Vagina (tissue), 2 donors: ENCODE measurements at regions not wholly inside any gene's neighbourhood (a gene's known extent, or its start where the extent isn't known, plus 50 kb on each side); places are given as distances from the start of the nearest gene placed in this dataset.

ENCODE experiments used
- DNase-seq, 2 donors: peaks; one replicate each; pipeline ENCODE4 v3.0.0-alpha.2; 2017; ENCODE audit errors: extremely low spot score in 2 of 2
- H3K27ac ChIP-seq: fragments of 200-600 bp; sonication (generic); one replicate; pipeline ENCODE4 v1.5.1; 2019
- H3K27me3 ChIP-seq: fragments of 200-600 bp; sonication (generic); one replicate; pipeline ENCODE4 v1.5.1; 2019
- H3K36me3 ChIP-seq, 2 donors: fragments of 200-600 bp; sonication (generic); one replicate each; pipeline ENCODE4 v1.5.1; 2017 to 2019
- H3K4me1 ChIP-seq: fragments of 200-600 bp; sonication (generic); one replicate; pipeline ENCODE4 v1.5.1; 2019
- H3K4me3 ChIP-seq, 2 donors: fragments of 200-600 bp; sonication (generic); 1 replicate in 1 of 2; 2 replicates in 1 of 2; pipeline ENCODE4 v1.5.1; 2016 to 2019
- H3K9me3 ChIP-seq: fragments of 200-600 bp; sonication (generic); one replicate; pipeline ENCODE4 v1.5.1; 2019
- POLR2A ChIP-seq, 2 donors: fragments of 450-650 bp; IDR thresholded peaks; one replicate each; pipeline ENCODE4 v1.6.1; 2017; ENCODE audit warnings: antibody characterized with exemption in 2 of 2, mild to moderate bottlenecking in 2 of 2, moderate library complexity in 2 of 2
- POLR2AphosphoS5 ChIP-seq, 2 donors: sonication (generic); formaldehyde crosslinking; IDR thresholded peaks; one replicate each; pipeline ENCODE4 v1.9.0; 2017; ENCODE audit warnings: antibody characterized with exemption in 2 of 2, mild to moderate bottlenecking in 2 of 2, low read depth in 1 of 2; ENCODE audit not compliant: insufficient read depth in 1 of 2
- intact Hi-C: fragments of 100-400 bp; cut with DNase I; formaldehyde crosslinking; loops from one replicate; pipeline ENCODE4 v1.15.1; 2023
- TF ChIP-seq, protein P1 (sequence below), 3 experiments: fragments of 450-650 bp in 2 of 3; fragments of 200-600 bp in 1 of 3; sonication (generic) in 1 of 3; IDR thresholded peaks; one replicate each; pipeline ENCODE4 v1.5.1; 2017 to 2019; ENCODE audit warnings: antibody characterized with exemption in 3 of 3, mild to moderate bottlenecking in 2 of 3, moderate library complexity in 2 of 3

DNA sequence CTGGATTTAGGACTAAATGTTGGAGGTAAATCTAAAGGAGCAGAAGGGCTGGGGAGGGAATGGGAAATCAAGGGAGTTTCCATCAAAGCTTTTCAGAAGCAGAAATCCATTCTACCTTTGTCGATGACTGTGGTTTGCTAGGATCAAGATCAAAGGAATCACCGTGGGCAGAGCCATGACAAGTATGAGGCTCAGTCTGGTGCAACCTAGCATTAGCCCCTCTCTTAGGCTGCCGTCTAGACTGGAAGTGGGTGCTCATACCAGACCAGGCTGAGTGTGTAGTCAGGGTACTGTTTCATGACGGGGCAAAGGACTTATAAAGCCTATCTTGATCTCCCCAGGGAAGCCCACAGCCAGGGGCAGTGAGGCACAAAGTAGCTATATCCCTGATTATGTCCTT, 120.5 kb downstream of the BMP2 start:
- Histone ChIP-seq H3K36me3 (no peaks in the 10 kb centered on the region), H3K27me3 (no peaks in the 10 kb centered on the region), H3K4me1 (no peaks in the 10 kb centered on the region), H3K4me3 (no peak overlapping the region), H3K9me3 (no peaks in the 10 kb centered on the region), H3K27ac (no peak overlapping the region)
- TF ChIP-seq POLR2AphosphoS5 (IDR thresholded peaks at IDR 0.05; ENCODE audit: insufficient read depth in 1 of 2, low read depth in 1 of 2) = no peak
- TF ChIP-seq, protein P1, sequence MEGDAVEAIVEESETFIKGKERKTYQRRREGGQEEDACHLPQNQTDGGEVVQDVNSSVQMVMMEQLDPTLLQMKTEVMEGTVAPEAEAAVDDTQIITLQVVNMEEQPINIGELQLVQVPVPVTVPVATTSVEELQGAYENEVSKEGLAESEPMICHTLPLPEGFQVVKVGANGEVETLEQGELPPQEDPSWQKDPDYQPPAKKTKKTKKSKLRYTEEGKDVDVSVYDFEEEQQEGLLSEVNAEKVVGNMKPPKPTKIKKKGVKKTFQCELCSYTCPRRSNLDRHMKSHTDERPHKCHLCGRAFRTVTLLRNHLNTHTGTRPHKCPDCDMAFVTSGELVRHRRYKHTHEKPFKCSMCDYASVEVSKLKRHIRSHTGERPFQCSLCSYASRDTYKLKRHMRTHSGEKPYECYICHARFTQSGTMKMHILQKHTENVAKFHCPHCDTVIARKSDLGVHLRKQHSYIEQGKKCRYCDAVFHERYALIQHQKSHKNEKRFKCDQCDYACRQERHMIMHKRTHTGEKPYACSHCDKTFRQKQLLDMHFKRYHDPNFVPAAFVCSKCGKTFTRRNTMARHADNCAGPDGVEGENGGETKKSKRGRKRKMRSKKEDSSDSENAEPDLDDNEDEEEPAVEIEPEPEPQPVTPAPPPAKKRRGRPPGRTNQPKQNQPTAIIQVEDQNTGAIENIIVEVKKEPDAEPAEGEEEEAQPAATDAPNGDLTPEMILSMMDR (IDR thresholded peaks at IDR 0.05) = no peak
- TF ChIP-seq POLR2A (IDR thresholded peaks at IDR 0.05) = no peak
- no peak for DNase-seq
- intact Hi-C loops = no loop called here

GRCh38 chr20:6888736-6889395, 121.4 kb downstream of the BMP2 start:
- no peaks in the 10 kb centered on the region for H3K4me1 ChIP-seq
- H3K27me3 ChIP-seq = no peaks in the 10 kb centered on the region
- TF ChIP-seq POLR2AphosphoS5 (IDR thresholded peaks at IDR 0.05; ENCODE audit: insufficient read depth in 1 of 2, low read depth in 1 of 2) = no peak
- no peak for TF ChIP-seq POLR2A (IDR thresholded peaks at IDR 0.05)
- TF ChIP-seq, protein P1 (IDR thresholded peaks at IDR 0.05) = no peak
- no peaks in the 10 kb centered on the region for H3K9me3 ChIP-seq
- no peak for DNase-seq
- no peak overlapping the region for H3K4me3 ChIP-seq
- no peak overlapping the region for H3K27ac ChIP-seq
- intact Hi-C loops = no loop called here
- no peaks in the 10 kb centered on the region for H3K36me3 ChIP-seq

GRCh38 chr20:6892724-6893123, 125.2 kb downstream of the BMP2 start:
- H3K9me3 ChIP-seq = no peaks in the 10 kb centered on the region
- H3K27me3 ChIP-seq = no peaks in the 10 kb centered on the region
- no peaks in the 10 kb centered on the region for H3K36me3 ChIP-seq
- TF ChIP-seq POLR2A (IDR thresholded peaks at IDR 0.05) = no peak
- no peak for TF ChIP-seq POLR2AphosphoS5 (IDR thresholded peaks at IDR 0.05; ENCODE audit: insufficient read depth in 1 of 2, low read depth in 1 of 2)
- TF ChIP-seq, protein P1 (IDR thresholded peaks at IDR 0.05) = no peak
- no peaks in the 10 kb centered on the region for H3K4me1 ChIP-seq
- no peak for DNase-seq
- no peak overlapping the region for H3K4me3 ChIP-seq
- intact Hi-C loops = no loop called here
- no peak overlapping the region for H3K27ac ChIP-seq

- Histone ChIP-seq H3K36me3 (no peaks in the 10 kb centered on the region), H3K27ac (no peak overlapping the region), H3K4me1 (no peaks in the 10 kb centered on the region), H3K9me3 (no peaks in the 10 kb centered on the region), H3K4me3 (no peak overlapping the region), H3K27me3 (no peaks in the 10 kb centered on the region)
- intact Hi-C loops = no loop called here
- no peak for TF ChIP-seq POLR2A (IDR thresholded peaks at IDR 0.05)
- no peak for TF ChIP-seq POLR2AphosphoS5 (IDR thresholded peaks at IDR 0.05; ENCODE audit: insufficient read depth in 1 of 2, low read depth in 1 of 2)
- TF ChIP-seq, protein P1 (IDR thresholded peaks at IDR 0.05) = no peak
- no peak for DNase-seq
Observed at GRCh38 chr20:6898928-6899327, 131.4 kb downstream of the BMP2 start.

DNA sequence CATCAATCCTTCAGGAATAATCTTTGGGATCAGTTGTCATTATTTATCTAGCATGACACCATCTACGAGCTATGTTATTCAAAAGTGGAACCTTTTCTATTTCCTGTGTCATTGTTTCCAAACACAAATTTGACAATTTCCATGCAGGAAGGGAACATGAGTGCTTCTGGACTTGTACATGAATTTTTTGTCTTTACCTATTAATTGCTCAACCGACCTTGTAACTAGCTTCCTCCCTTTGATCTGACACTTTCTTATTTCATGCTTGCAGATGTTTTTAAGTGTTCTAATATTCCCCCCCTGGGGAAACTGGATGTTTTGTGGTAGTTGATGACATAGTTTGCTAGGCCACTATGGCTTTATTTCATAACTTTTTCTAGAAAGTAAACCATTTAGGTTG, 139.4 kb downstream of the BMP2 start:
- no peak for DNase-seq
- Histone ChIP-seq H3K27ac (no peak overlapping the region), H3K4me3 (no peak overlapping the region), H3K4me1 (no peaks in the 10 kb centered on the region), H3K36me3 (no peaks in the 10 kb centered on the region), H3K9me3 (no peaks in the 10 kb centered on the region), H3K27me3 (no peaks in the 10 kb centered on the region)
- intact Hi-C loops = no loop called here
- TF ChIP-seq POLR2AphosphoS5 (IDR thresholded peaks at IDR 0.05; ENCODE audit: insufficient read depth in 1 of 2, low read depth in 1 of 2) = no peak
- TF ChIP-seq POLR2A (IDR thresholded peaks at IDR 0.05) = no peak
- TF ChIP-seq, protein P1 (IDR thresholded peaks at IDR 0.05) = no peak
